Spleen (tissue), 11 donors: ENCODE measurements at regions not wholly inside any gene's neighbourhood (a gene's known extent, or its start where the extent isn't known, plus 50 kb on each side); places are given as distances from the start of the nearest gene placed in this dataset.
"Not testable (repeated sequence)": the region's sequence is repeated elsewhere in the genome, so short reads cannot be mapped to it uniquely, and the experiment has no call there.

Experiments used
- DNase-seq: peaks from one replicate; pipeline ENCODE4 v3.0.0-alpha.2; 2020
- H3K27ac ChIP-seq, 8 donors: fragments of 200-600 bp; sonication (generic) in 7 of 8; 1 replicate in 4 of 8; 2 replicates in 4 of 8; pipeline versions ENCODE4 v1.5.0 to v1.8.0; 2016 to 2021; ENCODE audit warnings: inconsistent platforms in 4 of 8, mild to moderate bottlenecking in 4 of 8, moderate library complexity in 1 of 8
- H3K27me3 ChIP-seq, 7 donors: fragments of 200-600 bp; sonication (generic) in 6 of 7; replicated peaks in 1 of 7; 1 replicate in 4 of 7; 2 replicates in 3 of 7; pipeline versions ENCODE4 v1.5.0 to v1.8.0; 2016 to 2021; ENCODE audit warnings: inconsistent platforms in 3 of 7, mild to moderate bottlenecking in 1 of 7
- H3K36me3 ChIP-seq, 6 donors: fragments of 200-600 bp; sonication (generic) in 5 of 6; 1 replicate in 4 of 6; 2 replicates in 2 of 6; pipeline versions ENCODE4 v1.5.0 to v1.8.0; 2016 to 2021; ENCODE audit warnings: inconsistent platforms in 2 of 6
- H3K4me1 ChIP-seq, 6 donors: fragments of 200-600 bp; sonication (generic) in 5 of 6; 1 replicate in 3 of 6; 2 replicates in 3 of 6; pipeline versions ENCODE4 v1.5.0 to v1.8.0; 2016 to 2021; ENCODE audit warnings: inconsistent platforms in 3 of 6
- H3K4me3 ChIP-seq, 8 donors: fragments of 200-600 bp; sonication (generic) in 7 of 8; 1 replicate in 4 of 8; 2 replicates in 4 of 8; pipeline versions ENCODE4 v1.5.0 to v1.8.0; 2016 to 2021; ENCODE audit warnings: inconsistent platforms in 4 of 8, mild to moderate bottlenecking in 4 of 8, moderate library complexity in 2 of 8
- H3K9me3 ChIP-seq, 8 donors: fragments of 200-600 bp; sonication (generic) in 7 of 8; 1 replicate in 4 of 8; 2 replicates in 4 of 8; pipeline versions ENCODE4 v1.5.0 to v1.8.0; 2016 to 2021; ENCODE audit warnings: inconsistent platforms in 4 of 8
- POLR2A ChIP-seq, 3 donors: fragments of 450-650 bp; IDR thresholded peaks; one replicate each; pipeline ENCODE4 v1.5.1; 2017; ENCODE audit warnings: antibody characterized with exemption in 3 of 3, mild to moderate bottlenecking in 1 of 3
- POLR2AphosphoS5 ChIP-seq, 3 donors: sonication (generic); formaldehyde crosslinking; IDR thresholded peaks; one replicate each; pipeline ENCODE4 v1.5.1; 2017; ENCODE audit warnings: antibody characterized with exemption in 3 of 3
- WGBS, 5 donors: extraction: QIAGEN DNeasy Blood & Tissue Kit in 3 of 5; methylation state at CpG; one replicate each; pipeline versions ENCODE4 v1.1.5 to v1.1.7; 2013 to 2018; 5-methylcytosine and 5-hydroxymethylcytosine counted together
- intact Hi-C: fragments of 100-400 bp; cut with DNase I; formaldehyde crosslinking; loops from one replicate; pipeline ENCODE4 v1.15.0; 2023; ENCODE audit warnings: low total_unique reads
- TF ChIP-seq, protein P1 (sequence below), 11 experiments: fragments of 200-600 bp in 7 of 11; fragments of 450-650 bp in 4 of 11; sonication (generic) in 4 of 11; IDR thresholded peaks in 8 of 11; conservative IDR thresholded peaks in 3 of 11; 1 replicate in 7 of 11; 2 replicates in 4 of 11; pipeline versions ENCODE4 v1.4.0 to v1.8.0; 2016 to 2021; ENCODE audit warnings: antibody characterized with exemption in 11 of 11, inconsistent platforms in 4 of 11, mild to moderate bottlenecking in 1 of 11
- donor health status: healthy with polysubstance abuse.
- donor health status: DM: no; HTN: no; CAD: no; lungs with moderate emphysema.
- donor health status: DM: no; HTN: no; CAD: no.
- donor health status: Bipolar disorder and iron deficiency.
- donor health status: healthy.
- donor health status: DM: no; HTN: no; CAD: no.
- donor health status: DM: yes; HTN: yes; CAD: no.

DNA sequence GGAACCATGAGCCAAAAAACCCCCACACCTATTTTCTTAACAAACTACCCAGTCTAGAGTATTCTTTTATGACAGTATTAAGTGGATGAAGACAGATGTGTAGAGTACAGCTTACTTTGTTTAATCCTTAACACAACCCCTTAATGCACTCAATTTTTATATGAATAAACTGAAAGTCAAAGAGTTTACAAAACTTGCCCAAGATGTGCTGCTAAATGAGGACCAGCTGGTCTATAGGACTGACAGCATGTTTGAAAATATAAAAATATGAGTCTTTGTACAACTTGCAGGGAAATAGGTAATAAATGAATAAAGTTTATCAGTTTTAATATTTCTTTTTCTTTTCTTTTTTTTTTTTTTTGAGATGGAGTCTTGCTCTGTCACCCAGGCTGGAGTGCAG, 102.3 kb downstream of the ZFY start:
- Histone ChIP-seq H3K4me1 (peaks cover 0 to 6% (median 0%) of the 10 kb centered on the region in 6 donors), H3K9me3 (no peaks in the 10 kb centered on the region), H3K27me3 (no peaks in the 10 kb centered on the region), H3K36me3 (no peaks in the 10 kb centered on the region), H3K4me3 (no peak overlapping the region), H3K27ac (no peak overlapping the region)
- intact Hi-C loops = no loop called here
- DNase-seq = no peak
- TF ChIP-seq, protein P1, sequence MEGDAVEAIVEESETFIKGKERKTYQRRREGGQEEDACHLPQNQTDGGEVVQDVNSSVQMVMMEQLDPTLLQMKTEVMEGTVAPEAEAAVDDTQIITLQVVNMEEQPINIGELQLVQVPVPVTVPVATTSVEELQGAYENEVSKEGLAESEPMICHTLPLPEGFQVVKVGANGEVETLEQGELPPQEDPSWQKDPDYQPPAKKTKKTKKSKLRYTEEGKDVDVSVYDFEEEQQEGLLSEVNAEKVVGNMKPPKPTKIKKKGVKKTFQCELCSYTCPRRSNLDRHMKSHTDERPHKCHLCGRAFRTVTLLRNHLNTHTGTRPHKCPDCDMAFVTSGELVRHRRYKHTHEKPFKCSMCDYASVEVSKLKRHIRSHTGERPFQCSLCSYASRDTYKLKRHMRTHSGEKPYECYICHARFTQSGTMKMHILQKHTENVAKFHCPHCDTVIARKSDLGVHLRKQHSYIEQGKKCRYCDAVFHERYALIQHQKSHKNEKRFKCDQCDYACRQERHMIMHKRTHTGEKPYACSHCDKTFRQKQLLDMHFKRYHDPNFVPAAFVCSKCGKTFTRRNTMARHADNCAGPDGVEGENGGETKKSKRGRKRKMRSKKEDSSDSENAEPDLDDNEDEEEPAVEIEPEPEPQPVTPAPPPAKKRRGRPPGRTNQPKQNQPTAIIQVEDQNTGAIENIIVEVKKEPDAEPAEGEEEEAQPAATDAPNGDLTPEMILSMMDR (IDR thresholded peaks at IDR 0.05 in 8 of 11, conservative IDR thresholded peaks at IDR 0.05 in 3 of 11) = no peak
- TF ChIP-seq POLR2AphosphoS5 (IDR thresholded peaks at IDR 0.05) (no peak), POLR2A (IDR thresholded peaks at IDR 0.05) (no peak)

DNA sequence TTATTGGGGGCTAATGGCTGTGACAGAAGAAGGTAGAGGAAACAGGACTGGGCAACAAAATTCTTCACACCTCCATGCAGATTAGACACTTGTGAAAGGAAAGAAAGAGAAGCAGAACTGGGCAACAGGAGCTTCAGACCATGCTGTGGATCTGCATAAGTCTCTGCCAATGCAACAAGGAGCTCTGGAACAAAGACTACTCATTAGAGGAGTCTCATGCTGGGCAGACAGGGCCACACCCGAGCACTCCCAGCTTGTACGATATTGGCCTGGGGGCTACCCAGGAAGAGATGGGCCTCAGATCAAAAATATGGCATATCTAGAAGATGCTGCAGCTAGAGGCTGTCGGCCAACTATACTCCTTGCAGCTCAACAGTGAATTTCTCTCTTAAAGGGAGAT, 105.2 kb downstream of the ZFY start:
- intact Hi-C loops = no loop called here
- Histone ChIP-seq H3K4me3 (no peak overlapping the region), H3K36me3 (no peaks in the 10 kb centered on the region), H3K27me3 (no peaks in the 10 kb centered on the region), H3K4me1 (peaks cover 0 to 9% (median 0%) of the 10 kb centered on the region in 6 donors), H3K9me3 (no peaks in the 10 kb centered on the region), H3K27ac (no peak overlapping the region)
- no peak for TF ChIP-seq POLR2AphosphoS5 (IDR thresholded peaks at IDR 0.05)
- TF ChIP-seq, protein P1 (IDR thresholded peaks at IDR 0.05 in 8 of 11, conservative IDR thresholded peaks at IDR 0.05 in 3 of 11) = no peak
- no peak for TF ChIP-seq POLR2A (IDR thresholded peaks at IDR 0.05)
- 81 to 94% (median 92%) methylated on average over 3 of the region's 3 CpGs; no CpG with 5 or more reads in 2 of the 5 donors for WGBS, 5 donors
- no peak for DNase-seq

DNA sequence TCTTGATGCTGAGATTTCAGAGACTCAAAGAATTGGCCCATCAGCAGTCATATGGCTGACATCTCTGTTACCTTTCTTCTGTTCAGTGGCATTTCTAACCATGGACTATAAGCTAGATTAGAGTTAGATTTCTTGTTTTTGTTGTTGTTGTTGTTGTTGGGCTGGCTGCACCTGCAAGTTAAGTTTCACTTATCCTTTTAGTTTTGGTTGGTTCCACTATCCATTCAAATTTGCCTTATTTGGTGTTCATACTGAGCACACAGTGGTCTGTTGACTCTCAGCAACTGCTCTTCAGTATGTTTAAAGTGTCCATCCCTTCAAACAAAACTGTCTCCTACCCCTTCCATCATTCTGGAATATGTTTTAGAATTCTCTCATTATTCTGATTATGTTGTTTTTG, 106.8 kb downstream of the ZFY start:
- Histone ChIP-seq H3K27me3 (no peaks in the 10 kb centered on the region), H3K27ac (no peak overlapping the region), H3K4me1 (peaks cover 0 to 22% (median 3%) of the 10 kb centered on the region in 6 donors), H3K9me3 (no peaks in the 10 kb centered on the region), H3K4me3 (no peak overlapping the region), H3K36me3 (no peaks in the 10 kb centered on the region)
- no peak for DNase-seq
- intact Hi-C loops = no loop called here
- no peak for TF ChIP-seq POLR2A (IDR thresholded peaks at IDR 0.05)
- TF ChIP-seq, protein P1 (IDR thresholded peaks at IDR 0.05 in 8 of 11, conservative IDR thresholded peaks at IDR 0.05 in 3 of 11) = no peak
- no peak for TF ChIP-seq POLR2AphosphoS5 (IDR thresholded peaks at IDR 0.05)

DNA sequence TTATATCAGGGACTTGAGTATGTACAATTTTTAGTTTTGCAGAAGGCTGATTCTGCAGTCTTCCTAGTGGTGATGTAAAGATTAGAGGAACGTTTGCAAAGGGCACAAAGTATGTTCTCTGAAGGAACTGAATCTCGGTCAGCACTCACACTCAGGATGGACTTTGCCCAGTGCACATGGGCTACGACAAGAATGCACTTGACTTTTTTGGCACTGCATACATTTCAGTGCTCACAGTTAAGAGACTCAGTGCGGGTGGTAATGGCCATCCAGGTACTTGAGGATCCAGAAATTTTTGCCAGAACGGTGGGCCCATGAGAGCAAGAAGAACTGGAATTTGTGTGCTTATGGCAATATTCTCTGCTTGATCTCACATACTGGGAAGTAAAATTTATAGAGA, 107.7 kb downstream of the ZFY start:
- H3K4me3 ChIP-seq = no peak overlapping the region
- no peaks in the 10 kb centered on the region for H3K36me3 ChIP-seq
- intact Hi-C loops = no loop called here
- H3K4me1 ChIP-seq = peaks cover 0 to 22% (median 3%) of the 10 kb centered on the region in 6 donors
- 78 to 90% (median 84%) methylated on average over 5 of the region's 5 CpGs; no CpG with 5 or more reads in 2 of the 5 donors for WGBS, 5 donors
- H3K27me3 ChIP-seq = no peaks in the 10 kb centered on the region
- H3K9me3 ChIP-seq = no peaks in the 10 kb centered on the region
- no peak overlapping the region for H3K27ac ChIP-seq
- no peak for TF ChIP-seq POLR2AphosphoS5 (IDR thresholded peaks at IDR 0.05)
- DNase-seq = no peak

DNA sequence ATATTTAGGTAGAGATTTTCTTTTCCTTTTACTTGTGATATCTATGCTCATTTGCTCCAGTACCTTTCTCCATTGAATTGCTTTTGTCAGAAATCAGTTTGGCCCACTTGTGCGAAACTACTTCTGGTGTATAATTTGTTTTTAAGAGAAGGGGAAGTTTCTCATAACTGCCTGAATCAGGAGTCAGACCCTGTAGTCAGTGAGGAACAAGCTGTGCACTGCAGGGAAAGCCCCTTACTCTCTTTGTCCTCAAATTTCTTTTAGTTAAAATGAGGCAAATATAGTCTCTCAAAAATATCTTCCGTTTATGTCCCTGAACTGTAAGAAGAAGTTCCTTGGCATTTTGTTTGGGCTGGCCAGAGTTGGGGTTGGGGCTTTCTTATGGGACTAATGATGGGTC, 109.9 kb downstream of the ZFY start:
- no peaks in the 10 kb centered on the region for H3K9me3 ChIP-seq
- H3K27me3 ChIP-seq = no peaks in the 10 kb centered on the region
- H3K36me3 ChIP-seq = no peaks in the 10 kb centered on the region
- H3K4me1 ChIP-seq = peaks cover 0 to 22% (median 3%) of the 10 kb centered on the region in 6 donors
- 40 to 66% (median 47%) methylated on average over 2 of the region's 2 CpGs; no CpG with 5 or more reads in 2 of the 5 donors for WGBS, 5 donors
- no peak for DNase-seq
- intact Hi-C loops = no loop called here
- TF ChIP-seq POLR2AphosphoS5 (IDR thresholded peaks at IDR 0.05) (no peak), POLR2A (IDR thresholded peaks at IDR 0.05) (no peak)
- TF ChIP-seq, protein P1 (IDR thresholded peaks at IDR 0.05 in 8 of 11, conservative IDR thresholded peaks at IDR 0.05 in 3 of 11) = no peak
- H3K4me3 ChIP-seq = no peak overlapping the region
- peak overlapping the region in 1 of 8 donors; percentile 7 for H3K27ac ChIP-seq

DNA sequence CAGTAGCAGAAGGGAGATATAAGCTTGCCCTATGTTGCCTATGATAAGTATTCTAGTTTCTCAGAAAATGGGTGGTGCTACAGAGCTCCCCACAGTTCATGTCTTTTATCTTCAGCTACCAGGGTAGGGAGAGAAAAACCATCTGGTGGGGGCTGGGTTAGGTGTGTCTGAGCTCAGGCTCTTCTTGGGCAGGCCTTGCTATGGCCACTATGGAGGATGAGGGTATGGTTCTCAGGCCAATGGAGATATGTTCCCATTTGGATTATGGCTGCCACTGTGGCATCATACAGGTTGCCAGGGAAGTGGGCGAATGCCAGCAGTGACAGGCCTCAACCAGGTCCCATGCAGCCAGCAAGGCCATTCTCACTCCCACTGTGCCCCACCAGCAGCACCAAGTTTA, 120.3 kb downstream of the ZFY start:
- intact Hi-C loops, H3K4me1 ChIP-seq, H3K4me3 ChIP-seq, H3K36me3 ChIP-seq, H3K27me3 ChIP-seq, H3K9me3 ChIP-seq, DNase-seq, H3K27ac ChIP-seq: not testable (repeated sequence)
- WGBS, 5 donors = no CpG with 5 or more reads among the region's 1 CpG

DNA sequence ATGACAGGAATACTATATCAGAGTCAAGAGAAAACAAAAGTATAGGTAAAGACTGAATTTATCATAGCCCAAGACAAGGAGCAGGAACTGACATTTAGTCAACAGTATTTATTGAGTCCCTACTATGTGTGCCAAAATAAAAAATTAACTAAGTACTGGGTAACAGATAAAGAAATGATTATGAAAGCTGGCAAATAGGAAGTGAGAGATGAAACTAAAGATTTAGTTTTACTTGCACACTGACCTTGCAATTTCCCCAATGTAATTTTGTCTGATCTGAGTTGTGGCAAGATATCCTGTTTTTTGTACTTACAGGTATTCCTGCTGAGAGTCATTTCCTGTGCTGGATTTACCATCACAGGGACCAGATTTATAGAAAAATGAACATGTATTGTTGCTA, 123.2 kb downstream of the ZFY start:
- H3K27ac ChIP-seq, H3K9me3 ChIP-seq, DNase-seq, H3K36me3 ChIP-seq, H3K4me1 ChIP-seq, intact Hi-C loops, H3K4me3 ChIP-seq, H3K27me3 ChIP-seq: not testable (repeated sequence)
